Skeletal muscle tissue (tissue), 3 donors: ENCODE measurements at regions not wholly inside any gene's neighbourhood (a gene's known extent, or its start where the extent isn't known, plus 50 kb on each side); places are given as distances from the start of the nearest gene placed in this dataset.

Experiments used
- H3K27ac ChIP-seq: one replicate; pipeline ENCODE4 v1.7.0; 2013; ENCODE audit warnings: mild to moderate bottlenecking, low read depth, low read length, inconsistent platforms
- H3K27me3 ChIP-seq, 3 donors: one replicate each; pipeline ENCODE4 v1.7.0; 2013; ENCODE audit warnings: low read length in 3 of 3; ENCODE audit not compliant: control insufficient read depth in 3 of 3, insufficient read depth in 3 of 3
- H3K36me3 ChIP-seq, 3 donors: one replicate each; pipeline ENCODE4 v1.7.0; 2013; ENCODE audit warnings: low read length in 3 of 3; ENCODE audit not compliant: control insufficient read depth in 3 of 3, insufficient read depth in 3 of 3
- H3K4me1 ChIP-seq, 3 donors: one replicate each; pipeline ENCODE4 v1.7.0; 2013; ENCODE audit warnings: low read length in 3 of 3, mild to moderate bottlenecking in 3 of 3; ENCODE audit not compliant: control insufficient read depth in 3 of 3, insufficient read depth in 3 of 3
- H3K4me3 ChIP-seq, 3 donors: one replicate each; pipeline ENCODE4 v1.7.0; 2013; ENCODE audit warnings: low read length in 3 of 3
- H3K9ac ChIP-seq, 3 donors: one replicate each; pipeline ENCODE4 v1.7.0; 2013; ENCODE audit warnings: low read length in 3 of 3, mild to moderate bottlenecking in 3 of 3, moderate library complexity in 2 of 3, low read depth in 1 of 3
- H3K9me3 ChIP-seq, 3 donors: one replicate each; pipeline ENCODE4 v1.7.0; 2013; ENCODE audit warnings: low read length in 3 of 3; ENCODE audit not compliant: control insufficient read depth in 3 of 3
- donor health status: Osteomylitis.

- no peaks in the 10 kb centered on the region for H3K36me3 ChIP-seq
- H3K9me3 ChIP-seq = no peaks in the 10 kb centered on the region
- H3K27ac ChIP-seq = no peak overlapping the region
- H3K9ac ChIP-seq = no peak overlapping the region
- H3K27me3 ChIP-seq = no peaks in the 10 kb centered on the region
- H3K4me3 ChIP-seq = no peak overlapping the region
- peaks cover 6 to 12% (median 10%) of the 10 kb centered on the region in 3 donors for H3K4me1 ChIP-seq
These were observed 109.7 kb upstream of the NAA20 start for GRCh38 chr20:19907326-19908056.

- Histone ChIP-seq H3K36me3 (no peaks in the 10 kb centered on the region), H3K27me3 (no peaks in the 10 kb centered on the region), H3K9ac (no peak overlapping the region), H3K27ac (no peak overlapping the region), H3K9me3 (no peaks in the 10 kb centered on the region), H3K4me1 (peaks cover 6 to 12% (median 9%) of the 10 kb centered on the region in 3 donors), H3K4me3 (no peak overlapping the region)
These were observed 108.6 kb upstream of the NAA20 start for GRCh38 chr20:19908576-19908975.

- peaks cover 12 to 16% (median 13%) of the 10 kb centered on the region in 3 donors for H3K4me1 ChIP-seq
- H3K4me3 ChIP-seq = no peak overlapping the region
- no peaks in the 10 kb centered on the region for H3K9me3 ChIP-seq
- no peaks in the 10 kb centered on the region for H3K27me3 ChIP-seq
- no peaks in the 10 kb centered on the region for H3K36me3 ChIP-seq
- H3K9ac ChIP-seq = no peak overlapping the region
- H3K27ac ChIP-seq = peak overlapping the region; percentile 15
These were observed 107.4 kb upstream of the NAA20 start for GRCh38 chr20:19909725-19910124.

GRCh38 chr20:19911810-19912382, 105.3 kb upstream of the NAA20 start:
- no peaks in the 10 kb centered on the region for H3K36me3 ChIP-seq
- no peak overlapping the region for H3K27ac ChIP-seq
- peaks cover 21 to 32% (median 26%) of the 10 kb centered on the region in 3 donors for H3K4me1 ChIP-seq
- H3K4me3 ChIP-seq = no peak overlapping the region
- no peaks in the 10 kb centered on the region for H3K9me3 ChIP-seq
- no peak overlapping the region for H3K9ac ChIP-seq
- H3K27me3 ChIP-seq = no peaks in the 10 kb centered on the region

GRCh38 chr20:19913349-19913748, 103.8 kb upstream of the NAA20 start:
- no peaks in the 10 kb centered on the region for H3K9me3 ChIP-seq
- no peak overlapping the region for H3K27ac ChIP-seq
- no peak overlapping the region for H3K4me3 ChIP-seq
- no peaks in the 10 kb centered on the region for H3K27me3 ChIP-seq
- H3K4me1 ChIP-seq = peaks cover 34 to 39% (median 36%) of the 10 kb centered on the region in 3 donors
- H3K36me3 ChIP-seq = no peaks in the 10 kb centered on the region
- H3K9ac ChIP-seq = no peak overlapping the region

- H3K4me1 ChIP-seq = peaks cover 41 to 45% (median 43%) of the 10 kb centered on the region in 3 donors
- no peak overlapping the region for H3K9ac ChIP-seq
- no peaks in the 10 kb centered on the region for H3K9me3 ChIP-seq
- no peaks in the 10 kb centered on the region for H3K36me3 ChIP-seq
- H3K27me3 ChIP-seq = no peaks in the 10 kb centered on the region
- peak overlapping the region; percentile 59 for H3K27ac ChIP-seq
- no peak overlapping the region for H3K4me3 ChIP-seq
These were observed 103.1 kb upstream of the NAA20 start for GRCh38 chr20:19913927-19914614.

- peaks cover 40 to 43% (median 41%) of the 10 kb centered on the region in 3 donors for H3K4me1 ChIP-seq
- H3K4me3 ChIP-seq = no peak overlapping the region
- H3K27ac ChIP-seq = peak overlapping the region; percentile 59
- no peaks in the 10 kb centered on the region for H3K36me3 ChIP-seq
- no peaks in the 10 kb centered on the region for H3K9me3 ChIP-seq
- H3K9ac ChIP-seq = peak overlapping the region in 1 of 3 donors; percentile 27
- no peaks in the 10 kb centered on the region for H3K27me3 ChIP-seq
These were observed 101.9 kb upstream of the NAA20 start for GRCh38 chr20:19915111-19915798.

- peak overlapping the region; percentile 20 for H3K27ac ChIP-seq
- no peaks in the 10 kb centered on the region for H3K9me3 ChIP-seq
- peaks cover 53 to 56% (median 55%) of the 10 kb centered on the region in 3 donors for H3K4me1 ChIP-seq
- no peaks in the 10 kb centered on the region for H3K36me3 ChIP-seq
- no peak overlapping the region for H3K4me3 ChIP-seq
- no peaks in the 10 kb centered on the region for H3K27me3 ChIP-seq
- no peak overlapping the region for H3K9ac ChIP-seq
These were observed 100.4 kb upstream of the NAA20 start for GRCh38 chr20:19916531-19917485.

- H3K27ac ChIP-seq = no peak overlapping the region
- peaks cover 65 to 67% (median 66%) of the 10 kb centered on the region in 3 donors for H3K4me1 ChIP-seq
- no peaks in the 10 kb centered on the region for H3K27me3 ChIP-seq
- no peaks in the 10 kb centered on the region for H3K9me3 ChIP-seq
- no peaks in the 10 kb centered on the region for H3K36me3 ChIP-seq
- H3K9ac ChIP-seq = peak overlapping the region in 1 of 3 donors; percentile 33
- no peak overlapping the region for H3K4me3 ChIP-seq
These were observed 98.2 kb upstream of the NAA20 start for GRCh38 chr20:19918965-19919329.
